ENCODE measurements at regions not wholly inside any gene's neighbourhood (a gene's known extent, or its start where the extent isn't known, plus 50 kb on each side); places are given as distances from the start of the nearest gene placed in this dataset.

- DNase-seq (ENCODE audit: low read depth), result no peak
- TF ChIP-seq CTCF (IDR thresholded peaks at IDR 0.05; ENCODE audit: low read length, missing control alignments), result no peak
- no peak overlapping the region for H3K4me3 ChIP-seq (replicated peaks; ENCODE audit: low read depth, low read length)
These were observed 305.1 kb upstream of the MGAT5 start for GRCh38 chr2:133948610-133949290.

GRCh38 chr2:133949595-133949994, 304.3 kb upstream of the MGAT5 start:
- no peak for DNase-seq (ENCODE audit: low read depth)
- TF ChIP-seq CTCF (IDR thresholded peaks at IDR 0.05; ENCODE audit: low read length, missing control alignments), result no peak
- H3K4me3 ChIP-seq (replicated peaks; ENCODE audit: low read depth, low read length), result no peak overlapping the region

GRCh38 chr2:133951209-133951608, 302.7 kb upstream of the MGAT5 start:
- no peak overlapping the region for H3K4me3 ChIP-seq (replicated peaks; ENCODE audit: low read depth, low read length)
- TF ChIP-seq CTCF (IDR thresholded peaks at IDR 0.05; ENCODE audit: low read length, missing control alignments), result no peak
- DNase-seq (ENCODE audit: low read depth), result no peak

- DNase-seq (ENCODE audit: low read depth), result no peak
- TF ChIP-seq CTCF (IDR thresholded peaks at IDR 0.05; ENCODE audit: low read length, missing control alignments), result no peak
- H3K4me3 ChIP-seq (replicated peaks; ENCODE audit: low read depth, low read length), result no peak overlapping the region
These were observed 301.5 kb upstream of the MGAT5 start for GRCh38 chr2:133952420-133952819.

GRCh38 chr2:133952896-133953295, 301.0 kb upstream of the MGAT5 start:
- TF ChIP-seq CTCF (IDR thresholded peaks at IDR 0.05; ENCODE audit: low read length, missing control alignments), result no peak
- no peak overlapping the region for H3K4me3 ChIP-seq (replicated peaks; ENCODE audit: low read depth, low read length)
- no peak for DNase-seq (ENCODE audit: low read depth)

GRCh38 chr2:133953524-133953923, 300.3 kb upstream of the MGAT5 start:
- TF ChIP-seq CTCF (IDR thresholded peaks at IDR 0.05; ENCODE audit: low read length, missing control alignments), result no peak
- H3K4me3 ChIP-seq (replicated peaks; ENCODE audit: low read depth, low read length), result no peak overlapping the region
- DNase-seq (ENCODE audit: low read depth), result no peak

- no peak for DNase-seq (ENCODE audit: low read depth)
- no peak for TF ChIP-seq CTCF (IDR thresholded peaks at IDR 0.05; ENCODE audit: low read length, missing control alignments)
- no peak overlapping the region for H3K4me3 ChIP-seq (replicated peaks; ENCODE audit: low read depth, low read length)
These were observed 299.2 kb upstream of the MGAT5 start for GRCh38 chr2:133954636-133955035.
